DOHH2 (cell line): ENCODE measurements at regions not wholly inside any gene's neighbourhood (a gene's known extent, or its start where the extent isn't known, plus 50 kb on each side); places are given as distances from the start of the nearest gene placed in this dataset.

Experiments
- EZH2phosphoT487 ChIP-seq: fragments of 200-600 bp; sonication (generic); IDR thresholded peaks from 2 replicates; pipeline ENCODE4 v1.6.1; 2017; ENCODE audit warnings: borderline replicate concordance, mild to moderate bottlenecking, antibody characterized with exemption, low read length, moderate library complexity, mixed read lengths
- TF ChIP-seq, protein P1 (sequence below): fragments of 200-600 bp; sonication (generic); IDR thresholded peaks from one replicate; pipeline ENCODE4 v1.5.1; 2014; ENCODE audit warnings: antibody characterized with exemption, mild to moderate bottlenecking, low read depth, low read length; ENCODE audit not compliant: poor library complexity, severe bottlenecking

GRCh38 chr10:58948303-58948702 lies 228.1 kb upstream of the PHYHIPL start:
- TF ChIP-seq, protein P1, sequence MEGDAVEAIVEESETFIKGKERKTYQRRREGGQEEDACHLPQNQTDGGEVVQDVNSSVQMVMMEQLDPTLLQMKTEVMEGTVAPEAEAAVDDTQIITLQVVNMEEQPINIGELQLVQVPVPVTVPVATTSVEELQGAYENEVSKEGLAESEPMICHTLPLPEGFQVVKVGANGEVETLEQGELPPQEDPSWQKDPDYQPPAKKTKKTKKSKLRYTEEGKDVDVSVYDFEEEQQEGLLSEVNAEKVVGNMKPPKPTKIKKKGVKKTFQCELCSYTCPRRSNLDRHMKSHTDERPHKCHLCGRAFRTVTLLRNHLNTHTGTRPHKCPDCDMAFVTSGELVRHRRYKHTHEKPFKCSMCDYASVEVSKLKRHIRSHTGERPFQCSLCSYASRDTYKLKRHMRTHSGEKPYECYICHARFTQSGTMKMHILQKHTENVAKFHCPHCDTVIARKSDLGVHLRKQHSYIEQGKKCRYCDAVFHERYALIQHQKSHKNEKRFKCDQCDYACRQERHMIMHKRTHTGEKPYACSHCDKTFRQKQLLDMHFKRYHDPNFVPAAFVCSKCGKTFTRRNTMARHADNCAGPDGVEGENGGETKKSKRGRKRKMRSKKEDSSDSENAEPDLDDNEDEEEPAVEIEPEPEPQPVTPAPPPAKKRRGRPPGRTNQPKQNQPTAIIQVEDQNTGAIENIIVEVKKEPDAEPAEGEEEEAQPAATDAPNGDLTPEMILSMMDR: no peak
- TF ChIP-seq EZH2phosphoT487: no peak
